HL-60 (cell line): ENCODE measurements at regions not wholly inside any gene's neighbourhood (a gene's known extent, or its start where the extent isn't known, plus 50 kb on each side); places are given as distances from the start of the nearest gene placed in this dataset.
A peak's percentile ranks its signal among the peaks of the same experiment; 100 is the strongest.

Source experiments
- DNase-seq, 2 experiments: peaks; one replicate each; pipeline ENCODE4 v3.0.0-alpha.2; 2010 to 2020; ENCODE audit warnings: low read depth in 1 of 2, low spot score in 1 of 2
- H3K27ac ChIP-seq: fragments of 250-450 bp; sonication (Bioruptor Pico); replicated peaks from 2 replicates; pipeline ENCODE4 v1.5.1; 2020; ENCODE audit warnings: mild to moderate bottlenecking, moderate library complexity
- H3K27me3 ChIP-seq: fragments of 250-450 bp; sonication (Bioruptor Pico); 2 replicates; pipeline ENCODE4 v1.5.1; 2021; ENCODE audit warnings: mild to moderate bottlenecking, moderate library complexity; ENCODE audit not compliant: insufficient read depth, poor library complexity, severe bottlenecking
- H3K4me3 ChIP-seq: replicated peaks from 2 replicates; pipeline ENCODE4 v1.5.1; 2011; ENCODE audit warnings: mild to moderate bottlenecking, control low read depth, low read length; ENCODE audit not compliant: insufficient read depth
- CTCF ChIP-seq: IDR thresholded peaks from one replicate; pipeline ENCODE4 v1.5.1; 2011; ENCODE audit warnings: low read length, control low read depth, inconsistent platforms; ENCODE audit not compliant: insufficient read depth
- GABPA ChIP-seq: IDR thresholded peaks from 2 replicates; pipeline ENCODE4 v1.6.1; 2012; ENCODE audit warnings: low read depth
- POLR2AphosphoS5 ChIP-seq: IDR thresholded peaks from 2 replicates; pipeline ENCODE4 v1.6.1; 2012; ENCODE audit warnings: low read depth
- REST ChIP-seq: IDR thresholded peaks from 2 replicates; pipeline ENCODE4 v1.6.1; 2012; ENCODE audit warnings: low read depth; ENCODE audit not compliant: insufficient replicate concordance
- SPI1 ChIP-seq: IDR thresholded peaks from 2 replicates; pipeline ENCODE4 v1.6.1; 2012; ENCODE audit warnings: low read depth, mild to moderate bottlenecking, borderline replicate concordance

- no peak for DNase-seq
- peak; percentile 46 for TF ChIP-seq CTCF
- TF ChIP-seq POLR2AphosphoS5: no peak
- no peak overlapping the region for H3K4me3 ChIP-seq
- H3K27me3 ChIP-seq: peaks cover 4% of the 10 kb centered on the region
- H3K27ac ChIP-seq: no peak overlapping the region
Observed at GRCh38 chr20:9903048-9903655, 64.3 kb upstream of the PAK5 start.

GRCh38 chr20:9889270-9889981, 50.5 kb upstream of the PAK5 start:
- Histone ChIP-seq H3K27me3 (no peaks in the 10 kb centered on the region), H3K27ac (no peak overlapping the region), H3K4me3 (no peak overlapping the region)
- no peak for DNase-seq
- TF ChIP-seq CTCF (no peak), POLR2AphosphoS5 (no peak), SPI1 (no peak), REST (no peak), GABPA (no peak)
